GM13977 (cell line): ENCODE measurements at regions not wholly inside any gene's neighbourhood (a gene's known extent, or its start where the extent isn't known, plus 50 kb on each side); places are given as distances from the start of the nearest gene placed in this dataset.

Source experiments
- DNase-seq: peaks from one replicate; pipeline ENCODE4 v3.0.0; 2012; ENCODE audit warnings: low spot score
- in situ Hi-C: fragments of 300-500 bp; cut with MboI; formaldehyde crosslinking; loops from one replicate; pipeline ENCODE4 v1.12.0; 2022; ENCODE audit warnings: low sequenced_read_pairs, low pct_unique_long_range_greater_than_20kb, mixed read lengths, inconsistent platforms; ENCODE audit not compliant: unreplicated experiment
- TF ChIP-seq, protein P1 (sequence below): IDR thresholded peaks from 2 replicates; pipeline ENCODE4 v1.5.1; 2012; ENCODE audit warnings: mild to moderate bottlenecking, control low read depth; ENCODE audit not compliant: insufficient read depth; ENCODE audit errors: extremely low read depth, missing control alignments

DNA sequence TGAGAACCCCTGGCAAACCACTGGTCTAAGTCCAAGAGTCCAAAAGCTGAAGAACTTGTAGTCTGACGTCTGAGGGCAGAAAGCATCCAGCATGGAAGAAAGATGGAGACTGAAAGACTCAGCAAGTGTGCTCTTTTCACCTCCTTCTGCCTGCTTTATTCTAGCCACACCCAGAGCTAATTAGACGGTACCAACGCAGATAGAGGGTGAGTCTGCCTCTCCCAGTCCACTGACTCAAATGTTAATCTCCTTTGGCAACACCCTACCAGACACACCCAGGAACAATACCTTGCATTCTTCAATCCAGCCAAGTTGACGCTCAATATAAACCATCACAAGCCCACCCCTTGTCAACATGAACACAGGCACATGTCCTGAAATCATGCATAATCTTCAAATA is 155.1 kb downstream of the CCDC59 start:
- in situ Hi-C loops = no loop called here
- no peak for DNase-seq
- TF ChIP-seq, protein P1, sequence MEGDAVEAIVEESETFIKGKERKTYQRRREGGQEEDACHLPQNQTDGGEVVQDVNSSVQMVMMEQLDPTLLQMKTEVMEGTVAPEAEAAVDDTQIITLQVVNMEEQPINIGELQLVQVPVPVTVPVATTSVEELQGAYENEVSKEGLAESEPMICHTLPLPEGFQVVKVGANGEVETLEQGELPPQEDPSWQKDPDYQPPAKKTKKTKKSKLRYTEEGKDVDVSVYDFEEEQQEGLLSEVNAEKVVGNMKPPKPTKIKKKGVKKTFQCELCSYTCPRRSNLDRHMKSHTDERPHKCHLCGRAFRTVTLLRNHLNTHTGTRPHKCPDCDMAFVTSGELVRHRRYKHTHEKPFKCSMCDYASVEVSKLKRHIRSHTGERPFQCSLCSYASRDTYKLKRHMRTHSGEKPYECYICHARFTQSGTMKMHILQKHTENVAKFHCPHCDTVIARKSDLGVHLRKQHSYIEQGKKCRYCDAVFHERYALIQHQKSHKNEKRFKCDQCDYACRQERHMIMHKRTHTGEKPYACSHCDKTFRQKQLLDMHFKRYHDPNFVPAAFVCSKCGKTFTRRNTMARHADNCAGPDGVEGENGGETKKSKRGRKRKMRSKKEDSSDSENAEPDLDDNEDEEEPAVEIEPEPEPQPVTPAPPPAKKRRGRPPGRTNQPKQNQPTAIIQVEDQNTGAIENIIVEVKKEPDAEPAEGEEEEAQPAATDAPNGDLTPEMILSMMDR = no peak

DNA sequence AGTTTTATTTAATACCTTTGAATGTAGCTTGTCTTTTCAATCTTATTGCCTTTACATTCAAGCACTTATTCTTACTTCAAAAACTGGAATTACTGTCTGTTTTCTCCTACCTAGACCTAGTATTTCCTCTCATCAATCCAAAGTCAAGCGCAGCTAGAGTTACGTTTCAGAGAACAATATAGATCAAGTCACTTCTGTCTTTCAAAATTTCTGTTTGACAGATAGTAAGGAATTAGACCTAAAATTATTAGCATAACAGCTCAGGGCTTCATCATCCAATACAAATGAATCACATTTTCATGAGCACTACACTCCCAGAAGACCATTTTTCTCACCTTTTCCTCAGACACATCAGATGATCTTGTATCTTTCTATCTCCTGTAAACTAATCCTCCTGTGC is 170.6 kb downstream of the CCDC59 start:
- no peak for DNase-seq
- in situ Hi-C loops = no loop called here
- TF ChIP-seq, protein P1 = no peak

DNA sequence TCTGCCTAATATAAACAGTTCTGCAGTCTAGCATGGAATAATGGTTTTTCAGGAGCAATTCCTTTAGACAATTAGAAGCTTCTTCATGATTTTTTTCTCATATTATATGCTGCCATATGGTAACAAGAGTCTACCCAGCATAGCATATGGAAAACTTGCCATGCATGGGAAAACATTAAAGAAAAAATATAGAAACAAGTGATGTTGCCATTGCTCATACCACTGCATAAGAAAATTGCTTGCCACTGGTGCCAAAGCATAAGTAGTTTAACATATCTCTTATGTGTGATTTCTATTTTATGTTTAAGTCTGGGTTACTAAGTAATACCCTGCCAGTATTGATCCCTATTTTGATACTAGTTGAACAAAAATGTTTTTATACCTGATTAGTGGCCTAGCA is 171.2 kb downstream of the CCDC59 start:
- TF ChIP-seq, protein P1 = no peak
- in situ Hi-C loops = no loop called here
- no peak for DNase-seq

DNA sequence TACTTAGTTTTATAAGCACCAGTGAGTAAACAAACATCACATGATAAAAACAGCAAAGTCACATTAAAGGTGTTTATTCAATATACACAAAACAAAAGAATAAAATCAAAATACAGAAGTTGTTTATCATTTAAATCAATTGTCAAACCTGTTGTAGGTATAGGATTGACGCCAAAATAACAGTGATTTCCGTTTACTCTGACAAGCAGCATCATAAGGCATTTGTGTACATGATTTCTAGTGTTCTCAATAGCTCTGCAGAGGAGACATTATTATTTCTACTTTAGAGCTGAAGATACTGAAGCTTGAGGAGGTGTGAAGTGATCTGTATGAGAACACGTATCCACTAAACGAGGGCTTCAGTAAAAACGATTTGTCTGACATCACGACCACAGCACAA is 171.9 kb downstream of the CCDC59 start:
- DNase-seq = no peak
- TF ChIP-seq, protein P1 = no peak
- in situ Hi-C loops = no loop called here

DNA sequence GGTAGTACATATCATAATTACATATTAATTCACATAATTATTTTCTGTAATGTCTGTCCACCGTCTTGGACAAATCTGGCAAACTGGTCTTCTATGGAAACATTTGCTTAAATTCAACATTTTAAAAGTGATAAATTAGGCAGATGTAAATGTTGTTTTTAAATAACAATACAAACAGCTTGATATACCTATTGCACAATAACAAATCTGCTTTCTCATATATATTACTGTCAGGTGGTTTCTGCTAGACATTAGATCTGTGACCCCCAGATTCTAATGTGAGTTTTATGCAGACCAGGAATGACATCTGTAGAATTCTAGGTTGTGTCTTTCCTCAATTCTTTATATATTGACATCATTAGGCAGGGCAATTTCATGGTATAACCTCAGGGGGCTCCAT is 173.3 kb downstream of the CCDC59 start:
- no peak for DNase-seq
- in situ Hi-C loops = no loop called here
- TF ChIP-seq, protein P1 = no peak

DNA sequence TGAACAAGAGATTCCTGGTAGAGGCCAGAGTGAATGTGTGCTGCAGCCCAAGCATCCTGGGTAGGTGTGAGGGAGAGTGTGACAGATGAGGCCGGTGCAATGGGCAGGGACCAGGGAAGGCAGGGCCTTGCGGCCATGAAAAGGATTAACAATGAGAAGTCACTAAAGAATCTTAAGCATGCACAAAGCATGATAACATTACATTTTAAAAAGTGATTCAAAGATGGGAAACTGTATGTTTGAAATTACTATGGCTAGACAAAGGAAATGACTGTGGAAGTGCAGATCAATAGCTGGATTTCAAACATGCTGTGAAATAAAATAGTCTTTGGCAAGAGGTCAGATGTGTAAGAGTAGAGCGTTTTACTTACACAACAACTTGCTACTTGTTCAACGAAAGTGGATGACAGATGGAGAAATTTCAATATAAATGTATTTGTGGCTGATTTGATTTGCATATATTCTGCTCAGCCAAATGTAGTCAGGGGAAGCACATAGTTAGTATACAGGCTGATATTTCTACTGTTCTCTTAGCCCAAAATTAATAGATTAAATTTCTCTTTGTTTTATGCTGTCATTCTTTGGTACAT is 175.5 kb downstream of the CCDC59 start:
- in situ Hi-C loops = no loop called here
- TF ChIP-seq, protein P1 = no peak
- no peak for DNase-seq
